ENCODE measurements at regions not wholly inside any gene's neighbourhood (a gene's known extent, or its start where the extent isn't known, plus 50 kb on each side); places are given as distances from the start of the nearest gene placed in this dataset.
"Not testable (repeated sequence)": the region's sequence is repeated elsewhere in the genome, so short reads cannot be mapped to it uniquely, and the experiment has no call there.

DNA sequence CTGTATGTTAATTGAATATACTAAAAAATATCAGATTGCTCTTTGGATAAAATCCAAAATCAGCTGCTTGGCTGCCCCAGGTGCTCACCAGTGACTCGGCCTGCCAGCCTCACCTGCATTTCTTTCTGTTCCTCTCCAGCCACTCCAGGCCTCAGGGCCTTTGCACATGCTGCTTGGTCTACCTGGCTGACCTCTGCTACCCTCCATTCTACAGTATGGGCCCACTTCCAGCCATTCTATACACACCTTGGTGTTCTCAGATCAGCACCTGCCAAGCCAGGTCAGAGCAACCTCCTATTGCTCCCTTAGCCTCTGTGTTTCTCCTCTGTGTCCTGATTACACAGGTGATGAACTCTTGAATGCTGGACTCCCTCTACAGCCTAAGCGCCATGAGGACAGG is 106.6 kb upstream of the TWIST2 start:
- no peak for DNase-seq

DNA sequence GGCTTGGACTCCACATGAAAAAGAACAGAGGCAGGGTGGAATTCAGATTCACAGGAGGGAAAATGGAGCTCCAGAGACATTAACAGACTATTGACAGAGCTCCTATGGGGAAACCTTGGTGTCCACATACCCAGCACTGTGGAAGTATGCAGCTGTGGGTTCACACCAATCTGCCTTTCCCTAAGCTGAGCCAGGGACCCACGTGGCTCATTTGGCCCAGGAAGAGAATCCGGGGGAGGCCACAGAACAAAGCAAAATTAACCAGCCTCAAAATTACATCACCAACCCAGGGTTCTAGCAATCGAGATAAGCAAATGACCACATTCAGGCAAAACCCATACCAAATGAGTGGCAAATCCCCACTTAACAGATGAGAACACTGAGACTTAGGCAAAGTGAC is 105.8 kb upstream of the TWIST2 start:
- DNase-seq: no peak

DNA sequence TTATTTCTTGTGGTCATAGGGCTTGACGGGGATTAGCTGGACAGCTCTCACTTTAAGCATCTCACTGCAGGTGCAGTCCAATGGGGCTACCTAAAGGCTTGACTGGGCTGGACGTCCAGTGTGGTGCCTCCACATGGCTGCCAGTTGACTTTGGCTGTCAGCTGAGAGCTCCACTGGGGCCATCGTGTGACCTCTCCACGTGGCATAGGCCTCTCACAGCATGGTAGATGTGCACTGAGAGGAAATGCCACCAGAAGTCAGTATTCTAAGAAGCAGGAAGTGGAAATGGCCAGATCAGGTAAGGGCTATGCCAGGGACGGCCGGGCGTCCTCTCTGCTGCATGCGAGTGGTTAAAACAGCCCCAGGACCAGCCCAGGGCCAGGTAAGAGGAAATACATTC is 105.2 kb upstream of the TWIST2 start:
- no peak for DNase-seq

DNA sequence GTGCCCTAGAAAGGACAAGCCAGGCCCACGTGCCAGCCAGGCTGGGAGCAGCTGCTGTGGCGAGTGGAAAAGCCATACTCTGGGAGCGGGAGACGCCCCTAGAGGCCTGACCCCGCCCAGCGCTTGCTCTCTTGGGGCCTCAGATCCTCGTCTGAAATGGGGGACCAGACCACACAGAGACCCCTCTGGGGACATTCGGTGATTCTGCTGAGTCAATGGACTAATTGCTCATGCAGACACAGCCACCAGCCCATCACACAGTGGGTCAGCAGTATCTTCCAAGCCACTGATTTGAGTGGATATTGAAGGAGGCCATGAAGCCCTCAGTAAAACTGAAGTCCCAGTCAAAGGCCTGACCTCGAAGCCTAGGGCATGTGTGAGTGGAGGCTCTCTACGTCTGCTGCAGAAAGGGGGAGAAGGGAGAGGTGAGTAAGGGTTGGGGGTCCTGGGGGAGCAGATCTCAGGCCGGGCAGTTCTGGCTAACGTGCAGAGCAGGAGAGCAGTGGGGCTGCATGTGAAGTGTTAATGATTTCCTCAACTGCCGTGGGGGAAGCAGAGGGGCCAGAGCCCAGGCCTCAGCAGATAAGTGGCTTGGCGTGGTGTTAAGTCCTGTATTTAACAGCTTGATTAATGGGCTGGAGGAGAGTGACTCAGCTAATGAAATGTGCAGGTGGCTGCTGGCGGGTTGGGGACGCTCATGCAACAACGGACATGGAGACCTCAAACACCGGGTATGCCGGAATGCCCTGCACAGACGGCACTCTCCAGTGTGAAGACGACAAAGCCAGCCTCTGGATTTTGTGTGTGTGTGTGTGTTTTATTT is 104.4 kb upstream of the TWIST2 start:
- no peak for DNase-seq

DNA sequence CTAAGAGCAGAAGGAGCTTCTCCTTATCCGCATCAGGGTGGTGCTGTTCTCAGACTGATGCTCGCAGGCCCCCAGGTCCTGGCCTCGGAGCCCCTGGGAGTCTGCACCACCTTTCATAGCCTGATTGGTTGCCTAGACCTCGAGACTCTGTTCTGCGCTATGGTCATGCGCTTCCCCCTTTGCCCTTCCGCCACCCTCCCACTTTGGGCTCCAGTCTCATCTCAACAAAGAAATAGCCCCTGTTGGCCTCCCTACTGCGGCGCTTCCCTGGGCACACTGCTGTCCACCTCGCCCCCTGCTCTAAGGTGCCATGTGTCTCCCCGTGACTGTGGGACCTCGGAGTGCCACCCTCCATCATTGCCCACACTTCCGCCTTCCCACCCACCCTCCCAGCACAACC is 102.9 kb upstream of the TWIST2 start:
- DNase-seq: no peak

DNA sequence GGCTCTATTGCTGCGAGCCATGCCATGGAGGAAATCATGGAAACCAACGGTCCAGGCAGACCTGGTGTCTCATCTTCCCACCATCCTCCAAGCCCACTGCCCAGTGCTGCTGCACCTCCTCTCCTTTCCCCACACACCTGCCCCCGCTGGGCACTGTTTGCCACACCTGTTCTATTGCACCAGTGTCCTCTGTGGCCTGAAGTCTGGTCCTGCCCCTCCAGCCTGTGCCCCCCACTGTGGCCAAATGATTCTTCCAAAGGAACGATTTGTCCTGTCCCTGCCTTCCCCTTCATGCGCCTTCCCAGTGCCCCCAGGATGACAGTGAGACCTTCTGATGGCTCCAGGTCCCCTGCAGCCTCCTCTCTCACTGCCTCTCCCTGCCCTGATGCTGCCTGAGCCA is 101.9 kb upstream of the TWIST2 start:
- DNase-seq: no peak

DNA sequence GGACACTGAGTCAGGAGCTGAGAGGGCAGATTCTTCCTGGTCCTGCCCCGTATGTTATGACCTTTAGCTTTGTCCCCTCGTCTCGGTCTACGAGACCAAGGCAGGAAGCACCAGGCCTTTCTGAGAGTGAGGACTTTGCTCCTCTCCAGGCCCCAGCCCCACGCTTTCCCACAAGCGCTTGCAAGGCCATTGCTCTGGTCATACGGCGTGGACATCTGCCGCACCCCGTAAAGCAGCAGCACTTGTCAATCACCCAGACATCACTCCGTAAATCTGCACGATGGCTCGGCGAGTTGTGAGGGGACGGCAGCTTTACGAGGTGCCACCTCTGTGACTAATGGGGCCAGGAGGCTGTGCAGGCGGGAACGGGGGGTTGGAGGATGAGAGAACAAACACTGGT is 100.8 kb upstream of the TWIST2 start:
- no peak for DNase-seq

DNA sequence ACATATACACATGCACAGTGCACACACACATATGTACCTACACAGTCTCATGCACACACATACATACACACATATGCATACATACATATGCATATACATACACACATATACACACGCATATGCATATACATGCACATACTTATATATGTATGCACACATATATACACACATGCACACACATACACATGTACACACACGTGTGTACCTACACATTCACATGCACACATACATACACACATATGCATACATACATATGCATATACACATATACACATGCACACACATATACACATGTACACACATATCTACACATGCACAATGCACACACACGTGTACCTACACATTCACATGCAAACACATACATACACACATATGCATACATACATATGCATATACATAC is 100.3 kb upstream of the TWIST2 start:
- no peak for DNase-seq

DNA sequence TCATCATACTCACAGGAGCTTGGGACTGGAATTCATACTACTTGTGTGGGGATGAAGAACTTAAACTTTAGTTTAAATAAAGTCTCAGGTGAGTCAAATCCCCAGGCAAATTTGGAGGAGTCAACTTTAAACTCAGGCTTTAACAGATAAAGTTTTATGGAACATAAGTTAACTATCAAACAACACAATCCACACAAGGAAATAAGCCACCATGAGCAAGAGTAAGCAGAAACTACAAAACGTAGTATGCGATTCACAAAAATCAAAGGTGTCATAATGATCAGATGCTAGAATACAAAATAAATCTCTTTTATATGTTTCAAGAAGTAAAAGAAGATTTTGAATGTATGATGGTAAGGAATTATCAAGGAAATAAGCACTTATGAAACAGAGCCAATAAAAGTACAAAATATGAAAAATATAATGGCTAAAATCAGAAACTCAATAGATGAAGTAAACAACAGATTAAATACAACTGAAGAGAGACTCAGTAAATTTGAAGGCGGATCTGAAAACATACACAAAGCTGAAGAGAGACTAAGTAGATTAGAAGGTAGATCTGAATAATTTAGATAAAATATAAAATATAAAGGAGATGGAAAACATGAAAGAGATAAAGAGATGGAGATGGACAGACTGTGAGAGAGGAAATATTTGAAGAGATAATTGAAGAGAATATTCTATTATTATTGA is 97.5 kb upstream of the TWIST2 start:
- DNase-seq: no peak

DNA sequence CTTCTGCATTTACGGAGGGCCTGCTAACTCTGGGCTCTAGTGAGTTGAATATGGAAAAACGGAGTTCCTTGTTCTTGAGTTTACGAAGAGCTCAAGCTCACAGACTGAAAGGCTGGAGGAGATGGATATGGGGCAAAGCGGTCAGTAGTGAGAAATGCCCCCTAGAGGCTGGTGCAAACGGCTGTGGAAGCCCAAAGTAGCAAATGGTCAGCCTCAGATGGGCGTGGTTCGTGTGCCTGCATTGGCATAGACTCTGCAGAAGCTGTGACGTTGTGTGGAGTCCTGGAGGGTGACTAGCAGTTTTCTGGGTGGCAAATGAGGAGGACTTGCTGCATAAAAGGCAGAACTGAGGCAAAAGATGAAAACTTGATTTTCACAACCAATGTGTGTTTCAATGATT is 93.6 kb upstream of the TWIST2 start:
- DNase-seq: no peak

DNA sequence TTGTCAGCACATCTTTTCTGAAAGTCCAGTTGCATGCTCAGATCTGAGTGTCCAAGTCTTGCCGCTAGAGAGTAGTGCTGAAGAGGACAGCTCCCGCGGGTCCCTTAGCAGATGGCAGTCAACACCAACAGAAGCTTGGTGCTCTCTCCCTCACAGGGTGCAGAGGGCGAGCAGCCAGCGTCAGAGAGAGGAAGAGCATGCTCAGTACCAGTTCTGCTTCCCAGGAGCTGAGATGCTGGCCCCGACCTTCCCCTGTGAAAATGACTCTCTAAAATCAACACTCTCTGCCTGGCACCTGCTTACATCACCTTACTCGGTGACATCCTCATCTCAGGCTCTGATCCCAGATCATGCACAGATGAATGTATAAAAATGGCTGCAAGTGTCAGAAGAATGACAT is 86.0 kb upstream of the TWIST2 start:
- DNase-seq: no peak

DNA sequence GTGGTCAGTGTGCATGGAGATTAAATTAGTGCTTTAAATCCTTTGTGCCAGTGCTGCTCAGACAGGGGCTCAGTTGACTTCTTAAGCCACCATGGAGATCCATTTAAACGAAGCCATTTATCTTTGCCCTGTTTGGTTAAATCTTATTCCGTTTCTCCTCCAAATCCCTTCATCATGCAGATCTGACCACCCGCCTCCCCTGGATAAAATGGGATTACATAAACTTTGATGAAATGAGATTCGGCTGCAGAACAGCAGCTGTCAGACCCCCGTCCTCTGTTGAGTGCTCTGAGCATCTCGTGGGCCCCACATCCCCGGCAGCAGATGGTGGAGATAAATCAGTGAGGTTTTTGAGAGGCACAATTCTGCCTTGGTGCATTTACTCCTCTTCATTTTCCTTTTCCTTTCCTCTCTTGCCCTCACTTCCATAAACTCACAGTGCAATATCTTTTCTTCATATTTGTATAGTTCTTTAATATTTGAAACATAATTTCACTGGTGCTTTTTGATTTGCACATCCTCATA is 84.4 kb upstream of the TWIST2 start:
- no peak for DNase-seq

DNA sequence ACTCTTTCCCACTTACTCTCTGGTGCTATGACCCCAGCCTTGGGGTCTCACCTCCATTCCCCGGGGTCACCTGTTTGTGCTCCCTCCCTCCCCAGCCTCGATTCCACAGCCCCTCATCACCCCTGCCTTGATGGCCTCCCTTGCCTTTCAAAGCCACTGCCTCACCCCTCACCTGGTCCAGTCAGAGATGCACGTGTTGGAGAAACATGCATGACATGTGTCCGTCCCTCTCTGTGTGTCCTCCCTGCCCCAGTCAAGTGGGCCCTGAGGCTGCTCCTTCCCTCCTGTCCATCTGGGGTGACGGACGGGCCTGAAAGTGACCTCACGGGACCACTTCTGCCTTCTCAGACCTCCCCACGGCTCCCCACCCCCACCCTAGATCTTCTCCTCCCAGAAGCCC is 82.3 kb upstream of the TWIST2 start:
- no peak for DNase-seq

DNA sequence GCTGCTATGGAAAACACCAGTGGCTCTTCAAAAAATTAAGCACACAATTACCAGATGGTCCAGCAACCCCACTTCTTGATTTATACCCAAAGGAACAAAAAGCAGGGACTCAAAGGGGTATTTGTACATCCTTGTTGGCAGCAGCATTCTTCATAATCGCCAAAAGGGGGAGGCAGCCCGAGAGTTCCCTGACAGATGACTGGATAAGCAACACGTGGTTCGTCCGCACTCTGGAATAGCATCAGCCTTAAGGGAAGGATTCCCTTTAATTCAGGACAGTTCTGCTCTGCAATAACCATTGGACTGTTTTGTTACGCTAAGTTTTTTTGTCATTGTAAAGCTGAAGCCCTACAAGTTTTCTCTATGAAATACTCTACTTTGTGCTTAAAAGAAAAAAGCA is 76.7 kb upstream of the TWIST2 start:
- DNase-seq: no peak

DNA sequence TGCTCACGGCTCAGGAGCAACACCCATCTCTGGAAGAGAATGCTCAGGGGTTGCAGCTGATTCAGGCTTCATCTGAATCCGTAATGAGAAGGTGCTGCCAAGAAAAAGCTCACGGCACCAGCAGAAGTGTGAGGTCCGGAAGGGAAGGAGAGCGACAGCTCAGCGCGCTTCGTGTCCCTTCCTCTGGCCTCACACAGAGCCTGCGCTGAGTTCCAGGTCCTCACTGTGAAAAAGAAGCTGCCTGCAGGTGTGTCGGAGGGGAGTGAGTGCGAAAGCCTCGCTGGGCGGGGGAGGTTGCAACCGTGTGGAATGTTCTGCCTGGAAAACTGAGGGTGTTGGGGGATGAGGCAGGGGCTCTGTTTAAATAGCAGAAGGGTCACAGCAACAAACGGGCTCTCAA is 76.2 kb upstream of the TWIST2 start:
- no peak for DNase-seq

DNA sequence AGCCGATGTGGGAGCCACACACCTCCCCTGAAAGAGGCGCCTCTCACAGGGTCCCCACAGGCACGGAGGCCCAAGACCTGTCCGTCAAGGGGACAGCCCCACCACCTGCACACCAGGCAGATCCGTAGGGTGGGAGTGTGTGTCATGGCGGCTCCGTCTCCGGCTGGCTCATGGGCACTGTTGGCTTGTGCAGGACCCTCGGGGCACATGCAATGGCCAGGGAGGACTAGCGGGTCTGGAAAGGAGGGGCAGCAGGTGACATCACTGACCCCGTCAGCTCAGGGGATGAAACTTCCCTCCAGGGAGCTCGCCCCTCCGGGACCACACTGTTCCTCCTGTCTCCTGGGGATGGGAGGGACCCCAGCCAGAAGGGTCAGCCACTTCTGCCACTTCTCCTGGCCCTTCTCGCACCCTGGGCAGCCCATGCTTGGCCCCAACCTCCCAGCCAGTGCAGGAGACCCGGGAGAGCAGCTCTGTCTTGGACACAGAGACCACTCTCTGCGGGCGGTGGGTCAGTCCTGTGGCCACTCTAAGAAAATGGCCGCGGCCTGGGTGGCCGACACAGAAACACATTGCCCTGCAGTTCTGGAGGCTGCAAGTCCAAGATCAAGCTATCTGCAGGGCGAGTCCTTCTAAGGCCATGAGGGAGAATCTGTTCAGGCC is 75.1 kb upstream of the TWIST2 start:
- DNase-seq: no peak

DNA sequence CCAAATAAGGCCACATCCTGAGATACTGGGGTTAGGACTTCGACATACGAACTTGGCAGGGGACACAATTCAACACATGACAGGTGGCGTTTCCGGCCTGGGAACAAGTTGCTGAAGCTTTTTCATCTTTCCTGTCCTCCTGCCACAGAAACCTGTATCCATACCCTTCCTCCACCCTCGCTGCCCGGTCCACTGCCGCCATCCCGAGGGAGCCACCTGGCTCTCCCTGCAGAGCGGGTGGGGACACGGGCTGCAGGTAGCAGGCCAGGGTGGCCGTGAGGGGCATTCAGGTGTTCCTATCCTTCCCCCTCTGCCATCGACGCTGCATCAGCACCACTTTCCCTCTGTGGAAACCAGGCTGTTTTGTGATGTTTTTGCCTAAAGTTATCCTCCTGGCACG is 74.4 kb upstream of the TWIST2 start:
- DNase-seq: no peak

DNA sequence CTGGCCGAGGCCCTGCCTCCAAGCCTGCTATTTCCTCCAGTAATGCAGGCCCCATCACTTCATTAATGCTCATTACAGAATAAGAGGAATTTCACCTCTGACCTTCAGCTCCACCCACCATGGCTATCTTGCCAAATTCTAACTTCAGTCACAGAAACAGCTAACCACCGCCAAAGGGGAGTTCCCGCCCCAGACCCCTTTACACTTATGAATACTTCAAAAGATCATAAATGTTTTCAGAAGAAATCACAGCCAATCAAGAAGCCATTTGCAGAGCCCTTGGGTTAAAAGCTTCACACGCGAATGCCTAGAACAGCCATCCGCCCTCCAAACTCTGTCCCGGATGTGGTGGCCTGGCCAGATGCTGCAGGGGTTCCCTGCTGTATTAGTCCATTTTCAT is 73.8 kb upstream of the TWIST2 start:
- no peak for DNase-seq

DNA sequence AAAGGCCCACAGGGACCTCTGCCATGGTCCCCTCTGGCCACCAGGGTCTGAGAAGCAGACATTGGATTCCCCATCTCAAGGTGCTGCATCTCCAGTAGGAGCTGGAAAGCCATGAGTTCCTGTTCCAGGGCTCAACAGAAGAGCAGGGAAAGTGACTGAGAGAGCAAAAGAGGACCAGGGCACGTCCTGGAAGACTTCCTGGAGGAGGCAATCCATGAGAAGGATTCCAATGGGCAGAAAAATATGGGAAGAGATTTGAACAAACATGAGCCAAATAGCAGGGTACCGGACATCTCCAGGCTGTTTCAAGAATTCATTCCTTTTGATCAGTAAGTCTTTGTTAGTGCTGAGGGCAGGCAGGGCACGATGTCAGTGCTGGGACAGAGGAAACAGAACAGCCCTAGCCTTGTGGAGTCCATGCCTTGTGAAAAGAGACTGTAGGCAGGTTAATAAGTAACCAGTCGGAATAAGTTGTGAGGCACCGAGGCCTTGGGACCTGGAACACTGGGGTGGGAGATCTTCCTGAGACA is 72.8 kb upstream of the TWIST2 start:
- no peak for DNase-seq

DNA sequence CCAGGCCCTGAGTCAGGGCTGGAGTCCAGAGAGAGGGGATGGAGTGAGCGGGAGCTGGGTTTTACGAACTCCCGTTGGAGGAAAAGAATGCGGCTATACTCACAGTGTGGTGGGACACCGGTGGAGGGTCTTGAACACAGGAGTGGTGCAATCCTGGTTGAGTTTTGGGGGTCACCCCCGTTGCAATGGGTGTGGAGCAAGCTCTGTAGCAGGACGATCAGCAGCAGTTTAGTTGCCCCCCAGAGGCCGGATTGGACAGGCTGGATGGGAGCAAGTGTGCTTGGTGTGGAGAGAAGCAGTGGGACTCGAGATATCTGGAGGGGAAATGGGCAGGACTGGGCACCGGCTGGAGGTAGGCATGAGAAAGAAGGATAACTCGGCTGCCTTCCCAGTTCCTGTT is 72.3 kb upstream of the TWIST2 start:
- no peak for DNase-seq

DNA sequence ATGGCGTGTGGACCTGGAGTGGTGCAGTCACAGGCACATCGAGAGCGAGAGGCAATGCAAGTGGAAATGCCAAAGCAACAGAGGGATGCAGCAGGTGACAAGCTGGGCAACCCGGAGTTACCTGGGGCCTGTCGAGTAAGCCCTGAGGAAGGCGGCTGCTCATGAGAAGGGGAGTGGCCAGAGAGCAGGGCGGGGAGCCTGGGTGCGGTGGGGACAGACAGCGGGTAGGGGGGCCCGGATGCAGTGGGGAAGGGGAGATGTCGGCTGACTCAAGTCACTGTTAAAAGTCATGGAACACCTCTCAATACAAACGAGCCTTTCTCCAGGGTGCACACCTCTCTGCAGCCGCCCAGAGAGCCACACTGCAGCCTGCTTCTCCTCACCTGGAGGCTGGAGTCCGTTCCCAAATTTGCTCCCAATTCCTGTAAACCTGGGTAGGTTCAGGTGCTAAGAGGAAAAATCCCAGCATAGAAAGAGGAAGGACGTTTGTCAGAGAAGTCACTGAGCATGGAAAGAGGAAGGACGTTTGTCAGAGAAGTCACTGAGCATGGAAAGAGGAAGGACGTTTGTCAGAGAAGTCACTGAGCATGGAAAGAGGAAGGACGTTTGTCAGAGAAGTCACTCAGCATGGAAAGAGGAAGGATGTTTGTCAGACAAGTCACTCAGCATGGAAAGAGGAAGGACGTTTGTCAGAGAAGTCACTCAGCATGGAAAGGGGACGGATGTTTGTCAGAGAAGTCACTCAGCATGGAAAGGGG is 71.7 kb upstream of the TWIST2 start:
- no peak for DNase-seq

DNA sequence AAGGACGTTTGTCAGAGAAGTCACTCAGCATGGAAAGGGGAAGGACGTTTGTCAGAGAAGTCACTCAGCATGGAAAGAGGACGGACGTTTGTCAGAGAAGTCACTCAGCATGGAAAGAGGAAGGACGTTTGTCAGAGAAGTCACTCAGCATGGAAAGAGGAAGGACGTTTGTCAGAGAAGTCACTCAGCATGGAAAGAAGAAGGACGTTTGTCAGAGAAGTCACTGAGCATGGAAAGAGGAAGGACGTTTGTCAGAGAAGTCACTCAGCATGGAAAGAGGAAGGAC is 71.2 kb upstream of the TWIST2 start:
- DNase-seq: not testable (repeated sequence)
